Activated CD4-positive, alpha-beta T cell treated with anti-CD3 and anti-CD28 coated beads, Interleukin-2, amount 50 U/mL, for 24 hours (primary cell): ENCODE measurements at regions not wholly inside any gene's neighbourhood (a gene's known extent, or its start where the extent isn't known, plus 50 kb on each side); places are given as distances from the start of the nearest gene placed in this dataset.
A peak's percentile ranks its signal among the peaks of the same experiment; 100 is the strongest.

Experiments
- DNase-seq, 2 donors: peaks; one replicate each; pipeline ENCODE4 v3.0.0-alpha.2; 2020; ENCODE audit warnings: low read depth in 1 of 2, low spot score in 1 of 2

DNA sequence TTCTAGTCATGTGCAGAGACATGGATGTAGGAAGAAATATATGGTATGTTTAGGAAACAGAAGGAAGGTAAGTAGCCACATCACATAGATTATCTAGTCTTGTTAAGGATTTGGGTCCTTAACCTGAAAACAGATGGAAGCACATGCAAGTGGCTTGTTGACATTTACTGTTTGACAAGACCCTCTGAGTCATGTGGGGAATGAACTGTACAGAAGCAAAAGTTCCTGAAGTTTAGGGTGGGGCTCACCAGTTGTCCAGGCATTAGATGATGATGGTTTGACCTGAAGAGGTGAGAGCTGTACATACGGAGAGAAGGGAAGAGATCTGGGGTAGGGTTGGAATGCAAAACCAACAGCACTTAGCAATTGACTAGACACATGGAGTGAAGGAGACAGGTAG, 281.1 kb upstream of the GRIP1 start:
- no peak for DNase-seq

DNA sequence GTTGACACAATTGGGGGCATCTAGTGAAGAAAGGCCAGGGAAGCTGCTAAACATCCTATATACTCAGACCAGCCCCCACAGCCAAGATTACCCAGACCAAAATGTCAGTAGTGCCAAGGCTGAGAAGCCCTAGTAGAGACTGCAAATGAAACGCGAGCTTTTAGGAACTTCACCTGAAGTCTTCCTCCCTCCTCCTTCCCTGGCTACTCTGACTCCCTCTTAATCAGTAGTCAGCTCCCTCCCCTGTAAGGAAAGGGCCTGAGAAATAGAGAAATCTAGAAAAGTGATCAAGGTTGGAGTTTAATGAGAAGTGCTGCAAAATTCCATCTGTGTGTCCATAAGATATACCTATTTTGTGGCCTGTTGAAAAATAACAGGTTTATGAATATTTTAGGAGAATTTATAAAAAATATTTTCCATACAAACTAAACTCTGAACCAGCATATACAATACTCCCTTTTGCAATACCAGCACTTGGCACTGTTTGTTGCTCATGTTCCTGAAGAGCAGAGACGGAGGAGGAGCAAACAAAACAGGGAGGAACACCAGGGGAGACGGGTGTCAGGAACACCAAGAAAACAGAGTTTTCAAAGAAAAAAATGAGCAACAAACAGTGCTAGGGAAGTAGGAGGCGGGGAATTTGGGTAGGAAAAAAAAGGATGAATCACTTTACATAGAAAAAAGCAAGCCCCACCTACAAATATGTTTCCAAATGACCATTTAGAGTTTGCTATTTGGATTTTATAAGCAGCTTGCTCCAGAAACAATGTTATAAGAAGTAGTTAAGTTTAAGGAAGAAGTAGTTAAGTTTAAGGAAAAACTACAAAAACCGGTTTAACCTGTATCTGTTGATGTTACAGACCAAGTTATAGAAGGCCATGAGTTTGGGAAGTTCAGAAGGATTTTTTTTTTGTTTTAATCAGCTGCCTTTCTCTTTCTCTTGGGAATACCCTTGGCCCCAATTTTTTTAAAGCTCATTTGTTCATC, 282.1 kb upstream of the GRIP1 start:
- DNase-seq: no peak

DNA sequence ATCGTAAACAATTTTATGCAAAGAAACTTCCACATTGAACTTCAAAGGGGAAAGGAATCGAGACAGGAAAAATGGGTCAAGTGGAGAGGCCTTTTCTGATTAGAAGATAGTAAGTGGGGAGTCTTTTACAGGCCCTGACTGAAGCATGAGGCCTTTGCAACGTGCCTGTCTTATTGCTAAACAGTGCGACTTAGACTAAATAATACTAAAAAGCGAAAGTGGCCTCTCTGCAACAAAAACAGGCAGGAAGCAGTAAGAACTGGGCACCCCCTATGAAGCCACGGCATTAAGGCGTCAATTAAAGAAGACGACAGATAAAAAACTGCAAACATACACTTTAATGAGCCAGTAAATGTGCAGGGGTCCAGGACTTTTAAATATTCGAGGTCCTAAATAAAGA, 283.4 kb upstream of the GRIP1 start:
- DNase-seq: no peak

DNA sequence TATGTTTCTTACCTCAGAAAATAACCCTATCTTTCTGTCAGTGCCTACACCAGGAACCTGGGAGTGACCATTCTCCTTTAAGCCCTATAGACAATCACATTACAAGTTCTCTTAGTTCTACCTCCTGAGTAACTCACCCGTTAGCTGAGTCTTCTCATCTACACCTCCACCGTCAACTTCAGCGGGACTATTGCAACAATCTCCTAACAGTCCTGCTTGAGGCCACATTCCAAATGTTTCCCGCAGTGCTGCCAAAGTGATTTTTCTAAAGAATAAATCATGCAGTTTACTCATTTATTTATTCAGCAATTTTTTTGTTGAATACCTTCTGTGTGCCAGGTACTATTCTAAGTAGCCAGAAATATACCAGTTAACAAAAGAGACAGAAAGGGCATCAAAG, 285.0 kb upstream of the GRIP1 start:
- no peak for DNase-seq

DNA sequence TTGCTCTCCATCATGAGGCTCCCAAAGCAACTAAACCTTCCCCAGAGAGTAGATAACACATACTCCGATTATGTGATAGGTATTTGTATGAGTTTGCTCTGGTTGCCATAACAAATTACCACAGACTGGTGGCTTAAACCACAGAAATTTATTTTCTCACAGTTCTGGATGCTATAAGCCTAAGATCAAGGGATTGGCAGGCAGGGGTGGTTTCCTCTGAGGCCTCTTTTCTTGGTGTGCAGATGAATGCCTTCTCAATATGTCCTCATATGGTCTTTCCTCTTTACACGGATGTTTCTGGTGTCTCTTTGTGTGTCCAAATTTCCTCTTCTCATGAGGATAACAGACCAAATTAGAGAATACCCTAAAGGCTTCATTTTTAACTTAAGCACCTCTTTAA, 285.8 kb upstream of the GRIP1 start:
- peak in 1 of 2 donors; percentile 25 for DNase-seq

DNA sequence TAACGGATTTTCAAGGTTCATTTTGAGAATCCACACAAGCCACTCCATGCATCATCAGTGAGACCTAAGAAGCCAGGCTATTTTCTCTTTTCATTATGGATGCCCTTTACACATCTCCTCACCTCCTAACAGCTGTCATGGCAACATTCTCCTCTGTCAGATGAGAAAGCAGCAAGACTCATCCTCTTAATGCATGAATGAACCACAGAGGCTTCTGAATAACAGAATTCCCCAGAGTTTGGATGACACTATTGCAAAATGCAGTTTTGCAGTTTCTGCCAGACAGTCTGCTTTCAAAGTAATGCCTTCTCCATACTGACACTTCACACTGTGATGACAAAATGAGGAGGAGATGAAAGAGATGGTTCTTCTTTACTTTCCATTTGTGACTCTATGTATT, 286.7 kb upstream of the GRIP1 start:
- no peak for DNase-seq

DNA sequence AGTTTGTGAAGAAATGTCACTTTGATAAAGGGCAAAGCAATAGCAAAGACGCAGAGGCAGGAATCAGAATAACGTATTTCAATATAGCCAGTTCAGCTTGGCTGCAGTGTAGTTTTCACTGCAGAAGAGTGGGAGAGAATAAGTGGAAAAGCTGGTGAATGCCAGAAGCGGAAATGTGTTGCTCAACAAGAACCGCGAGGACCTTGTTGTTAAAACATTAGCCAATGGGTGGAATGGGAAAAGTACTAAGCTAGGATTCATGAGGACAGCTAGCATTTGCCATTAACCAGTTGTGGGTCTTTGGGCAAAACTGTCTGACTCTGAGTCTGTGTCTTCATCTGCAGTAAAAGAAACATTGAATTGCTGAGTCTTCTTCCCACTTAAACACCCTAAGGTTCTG, 292.9 kb upstream of the GRIP1 start:
- no peak for DNase-seq

DNA sequence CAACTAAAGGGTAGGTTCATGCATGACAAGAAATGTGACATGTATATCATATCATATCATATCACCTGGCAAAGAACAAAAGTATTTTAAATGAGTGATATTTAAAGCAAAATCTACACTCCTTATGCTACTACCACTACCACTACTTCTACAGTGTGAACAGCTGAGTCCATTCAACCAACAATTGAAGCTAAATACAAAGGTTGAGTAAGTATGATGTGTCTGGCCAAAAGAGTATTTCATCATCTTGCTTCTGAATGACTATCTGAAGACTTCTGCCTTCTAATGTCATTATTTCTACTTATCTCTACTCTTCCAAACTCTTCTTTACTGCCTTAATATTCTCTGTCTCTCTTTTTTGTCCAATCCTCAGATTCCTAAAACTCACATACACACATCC, 292.6 kb upstream of the CAND1 start:
- no peak for DNase-seq

DNA sequence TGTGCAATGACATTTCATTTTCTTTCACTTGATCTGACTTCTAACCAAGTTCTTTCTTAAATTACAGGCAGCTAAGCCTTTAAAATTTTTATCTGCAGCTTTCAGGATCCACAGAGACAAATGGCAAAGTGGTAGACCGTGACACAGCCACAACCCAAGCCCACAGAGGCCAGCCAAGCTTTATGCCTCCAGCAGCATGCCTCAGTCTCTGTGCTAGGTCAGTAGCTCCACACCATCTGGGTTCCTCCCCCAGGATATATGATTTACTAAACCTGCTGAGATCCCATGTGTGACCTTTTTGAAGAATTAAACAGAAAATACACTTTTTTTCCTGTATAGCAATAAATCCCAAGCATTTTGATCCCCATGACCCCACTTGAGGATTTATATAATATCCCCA, 290.4 kb upstream of the CAND1 start:
- no peak for DNase-seq

DNA sequence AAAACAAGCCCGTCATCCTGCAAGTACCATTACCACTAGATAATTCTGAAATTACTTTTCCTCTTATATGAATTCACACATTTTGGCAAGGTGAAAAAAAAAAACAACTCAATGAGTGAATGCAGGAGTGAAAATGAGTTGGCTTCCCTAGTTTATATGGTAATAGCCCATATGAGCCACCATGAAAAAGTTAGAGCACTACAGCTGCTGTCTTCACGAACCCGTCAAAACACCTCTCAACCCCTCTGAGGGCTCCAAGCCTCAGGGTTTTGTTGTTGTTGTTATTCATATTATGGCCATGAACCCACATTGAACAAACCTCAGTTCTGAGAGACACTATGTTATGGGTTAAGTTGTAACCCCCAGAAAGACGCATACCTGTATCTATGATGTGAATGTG, 289.9 kb upstream of the CAND1 start:
- no peak for DNase-seq

DNA sequence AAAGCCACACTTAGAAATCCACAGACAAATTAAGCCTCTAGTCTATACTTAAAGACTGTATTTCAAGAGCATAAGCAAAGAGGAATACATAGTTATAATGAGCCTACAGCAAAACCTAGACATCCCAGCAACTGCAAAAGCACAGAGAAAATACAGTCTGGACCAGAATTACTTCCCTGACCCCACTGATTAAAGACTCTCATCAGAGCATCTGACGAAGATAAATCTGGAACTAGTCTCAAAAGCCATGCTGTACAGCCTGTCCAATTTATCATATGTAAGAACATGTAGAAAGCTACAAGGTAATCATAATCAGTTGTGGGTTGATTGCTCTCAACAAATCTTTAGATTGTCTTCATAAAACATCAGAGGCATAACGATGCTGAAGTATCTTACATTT, 285.1 kb upstream of the CAND1 start:
- no peak for DNase-seq

DNA sequence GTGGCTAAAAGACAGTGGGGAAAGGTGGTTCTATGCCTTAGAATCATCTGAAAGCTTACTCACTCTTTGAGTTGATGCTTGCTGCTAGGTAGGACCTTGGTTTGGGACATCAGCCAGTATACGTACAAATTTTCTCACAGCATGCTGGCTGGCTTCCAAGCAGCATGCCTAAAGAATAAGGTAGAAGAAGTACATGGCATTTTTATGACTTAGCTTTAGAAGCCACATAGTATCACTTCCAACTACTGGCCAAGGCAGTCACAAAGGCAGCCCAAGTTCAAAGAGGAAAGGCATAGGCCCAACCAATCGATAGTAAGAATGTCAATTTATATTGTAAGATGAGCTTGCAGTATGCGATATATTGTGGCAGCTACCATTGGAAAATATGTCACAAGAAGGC, 284.2 kb upstream of the CAND1 start:
- no peak for DNase-seq

DNA sequence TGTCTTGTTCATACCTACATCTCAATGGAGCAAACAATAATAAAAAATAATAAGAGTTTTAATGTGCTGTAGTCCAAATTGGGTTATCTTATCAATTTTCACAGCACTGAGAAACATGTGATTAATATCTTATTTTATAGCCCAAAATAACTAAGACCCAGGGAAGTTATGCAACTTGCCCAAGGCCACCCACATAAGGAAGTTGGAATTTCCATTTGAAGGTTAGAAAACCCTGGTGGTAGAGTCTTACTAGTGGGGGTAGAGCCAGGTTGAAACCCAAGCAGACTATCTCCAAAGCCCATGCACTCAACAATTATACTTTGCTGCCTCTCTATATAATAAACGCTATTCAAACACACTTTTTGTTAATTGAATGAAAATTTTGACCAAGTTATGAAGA, 270.0 kb upstream of the CAND1 start:
- DNase-seq: no peak

DNA sequence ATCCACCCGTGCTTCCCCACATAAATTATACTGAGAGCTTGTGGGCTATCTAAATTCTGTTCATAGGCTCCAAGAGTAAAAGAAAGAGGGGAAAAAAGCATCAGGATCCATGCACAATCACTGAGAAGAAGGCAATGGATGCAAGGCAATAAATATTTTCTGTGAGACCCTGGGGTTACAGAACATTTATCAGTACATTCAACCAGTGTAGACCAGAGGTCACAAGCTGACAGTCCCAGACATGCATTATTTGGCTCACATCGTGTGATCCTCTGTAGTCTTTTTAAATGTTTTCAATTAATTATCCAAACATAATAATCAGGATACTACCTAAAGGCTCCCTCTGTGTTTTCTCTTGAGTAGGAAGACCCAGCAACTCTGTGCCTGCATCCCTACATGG, 267.9 kb upstream of the CAND1 start:
- no peak for DNase-seq

DNA sequence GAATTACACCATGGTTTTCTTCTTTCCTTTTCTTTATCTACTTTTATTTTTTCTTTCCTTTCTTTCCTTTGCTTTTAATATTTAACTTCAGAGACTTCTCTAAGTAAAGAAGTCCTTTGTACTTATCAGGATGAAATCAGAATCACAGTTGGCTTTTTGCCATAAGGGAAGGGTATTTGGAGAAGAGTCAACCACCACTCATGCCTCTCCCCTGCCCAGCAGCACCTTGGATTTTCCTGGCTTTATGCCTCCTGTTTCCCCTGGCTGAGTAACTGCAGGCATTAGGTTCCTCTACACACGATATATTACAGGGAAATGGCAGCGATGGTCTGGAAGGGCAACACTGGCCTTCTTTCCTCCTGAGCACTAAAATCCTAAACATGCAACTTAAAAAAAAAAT, 266.4 kb upstream of the CAND1 start:
- no peak for DNase-seq

DNA sequence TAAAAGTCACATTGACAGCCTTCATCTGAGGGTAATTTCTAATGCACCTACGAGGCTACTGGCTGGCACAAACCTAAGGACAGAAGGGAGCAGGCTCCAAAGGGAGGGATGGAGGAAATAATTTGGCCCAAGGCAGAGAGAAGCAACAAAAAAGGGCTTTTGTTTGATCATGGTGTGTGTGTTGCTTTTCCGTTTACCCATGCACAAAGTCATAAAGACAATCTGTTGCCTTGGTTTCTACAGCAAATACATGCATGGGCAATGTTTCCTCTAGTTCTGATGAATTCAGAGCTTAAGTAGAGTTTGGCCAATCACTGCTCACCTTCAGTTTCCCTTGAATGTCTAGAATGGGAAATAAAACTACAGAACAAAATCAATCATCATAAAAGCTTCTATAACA, 262.5 kb upstream of the CAND1 start:
- no peak for DNase-seq

DNA sequence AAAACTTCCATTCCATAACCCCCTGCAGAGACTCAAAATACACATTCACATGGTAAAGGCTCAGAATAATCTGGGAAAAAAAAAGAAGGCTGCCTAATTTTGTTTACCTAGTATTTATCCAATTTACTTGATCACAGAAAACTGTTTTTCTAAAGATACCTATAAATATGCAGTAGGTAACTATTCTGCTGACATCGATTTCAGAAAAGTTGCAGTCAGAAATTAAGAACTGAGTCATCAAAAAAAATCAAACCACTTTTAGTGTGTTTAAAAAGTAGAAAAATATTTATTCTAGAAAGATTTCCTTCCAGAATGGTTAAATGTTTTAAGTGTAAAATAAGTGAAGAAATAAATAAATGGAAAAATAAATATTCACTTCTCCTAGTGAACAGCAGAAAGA, 254.5 kb upstream of the CAND1 start:
- no peak for DNase-seq

DNA sequence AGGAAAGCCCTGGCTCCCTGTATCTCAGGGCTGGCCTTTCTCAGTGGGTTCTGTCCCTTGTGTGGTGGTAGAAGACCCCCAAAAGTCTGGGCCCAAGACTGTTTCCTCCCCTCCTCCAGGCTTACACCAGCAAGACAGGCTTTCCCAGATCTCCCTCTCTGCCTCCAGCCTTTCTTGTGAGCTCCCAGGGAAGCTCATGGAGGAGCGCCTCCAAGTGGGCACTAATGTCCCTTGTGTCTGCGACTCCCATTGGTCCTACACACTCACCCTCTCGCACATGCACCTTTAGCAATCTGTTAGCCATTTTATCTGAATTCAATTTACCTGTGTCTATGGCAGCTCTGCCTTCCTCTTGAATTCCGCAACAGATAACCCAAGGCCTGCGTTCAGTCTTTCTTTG, 251.1 kb upstream of the CAND1 start:
- no peak for DNase-seq

DNA sequence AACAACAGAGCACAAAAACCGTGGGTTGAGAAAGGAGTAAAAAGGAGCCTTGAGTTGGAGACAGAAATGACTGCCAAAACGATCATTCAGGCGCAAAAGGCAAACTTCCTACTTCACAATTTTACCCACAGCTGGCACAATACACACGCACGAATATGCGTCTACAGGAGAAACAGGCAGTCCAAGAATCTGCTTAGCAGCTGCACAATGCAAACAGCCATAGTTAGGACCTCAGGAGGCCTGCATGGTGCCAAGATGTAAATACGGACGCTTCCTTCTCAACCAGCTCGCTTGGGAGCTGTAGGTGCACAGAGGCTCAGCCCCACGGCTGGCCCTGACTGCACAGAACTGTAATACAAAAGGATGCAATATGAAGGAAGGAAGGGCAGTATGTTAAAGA, 250.1 kb upstream of the CAND1 start:
- DNase-seq: no peak

DNA sequence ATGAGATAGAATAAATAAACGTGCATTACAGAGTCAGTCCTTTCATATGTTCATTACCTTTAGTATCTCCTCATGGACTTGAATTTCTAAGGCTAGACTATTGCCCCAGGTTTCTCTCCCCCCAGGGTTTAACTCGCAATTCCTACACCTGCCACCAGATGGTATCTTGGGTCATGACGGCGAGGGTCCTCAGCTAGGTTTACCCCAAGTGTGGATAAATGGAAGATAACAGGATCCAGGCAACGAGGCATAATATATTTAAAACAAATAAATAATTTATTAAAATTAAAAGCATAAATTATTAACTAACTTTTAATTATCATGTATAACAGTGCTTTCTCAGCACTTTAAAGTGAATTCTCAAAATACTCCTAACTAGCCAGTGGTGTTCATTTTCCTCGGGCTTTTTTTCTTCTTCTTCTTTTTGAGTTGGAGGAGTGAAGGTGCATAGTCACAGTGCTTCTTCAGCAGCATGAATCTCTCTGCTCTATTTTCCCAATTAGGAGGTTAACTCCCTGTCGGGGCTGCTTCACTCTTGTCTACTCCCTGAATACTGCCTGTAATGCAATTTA, 243.5 kb upstream of the CAND1 start:
- DNase-seq: peak; percentile 20 to 44

DNA sequence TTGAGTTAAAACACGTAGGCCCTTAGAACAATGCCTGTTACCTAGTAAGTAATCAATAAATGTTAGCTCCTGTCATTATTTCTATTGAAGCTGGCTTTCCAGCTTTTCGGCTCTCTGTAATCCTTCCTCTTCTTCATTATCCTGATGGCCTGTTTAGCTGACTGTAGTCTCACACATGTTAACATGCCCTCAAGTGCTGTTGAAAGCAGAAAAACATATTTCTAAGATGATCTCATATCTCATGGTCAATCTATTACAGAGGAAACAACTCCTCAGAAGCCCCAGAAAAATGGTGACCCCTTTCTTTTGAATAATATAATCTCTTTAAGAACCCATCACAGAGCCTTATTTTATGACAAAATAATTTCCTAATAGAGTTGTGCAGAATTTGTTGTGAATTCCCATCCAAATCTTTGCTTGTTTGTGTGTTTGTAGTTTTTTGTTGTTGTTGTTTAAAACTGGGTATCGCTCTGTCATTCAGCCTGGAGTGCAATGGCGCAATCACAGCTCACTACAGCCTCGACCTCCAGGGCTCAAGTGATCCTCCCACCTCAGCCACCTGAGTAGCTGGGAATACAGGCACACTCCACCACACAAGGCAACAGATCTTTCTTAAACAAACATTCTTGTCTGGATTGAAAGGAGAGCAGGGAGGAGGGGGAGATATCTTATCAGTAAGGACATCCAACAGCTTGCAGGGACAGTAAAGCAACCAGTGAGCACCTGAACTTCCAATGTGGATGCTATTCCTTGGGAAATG, 242.5 kb upstream of the CAND1 start:
- DNase-seq: no peak

DNA sequence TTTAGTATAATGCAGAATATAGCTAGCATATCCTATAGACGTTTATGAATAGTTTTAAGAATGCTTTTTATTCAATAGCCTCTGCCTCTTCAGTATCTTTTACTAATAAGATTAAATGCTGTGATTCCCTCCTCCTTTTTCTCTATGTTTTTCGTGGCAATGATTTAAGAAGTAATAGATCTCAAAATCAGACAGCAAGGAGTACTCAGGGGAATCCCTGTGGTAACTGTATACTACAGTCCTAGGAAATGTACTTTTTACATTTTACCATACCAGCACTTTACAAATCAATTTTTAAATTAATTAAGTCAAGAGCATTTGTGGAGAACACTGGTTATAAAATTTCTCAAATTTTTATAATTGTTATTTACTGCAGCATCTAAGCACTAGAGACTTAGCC, 240.6 kb upstream of the CAND1 start:
- no peak for DNase-seq
